HepG2 (cell line): ENCODE measurements at regions not wholly inside any gene's neighbourhood (a gene's known extent, or its start where the extent isn't known, plus 50 kb on each side); places are given as distances from the start of the nearest gene placed in this dataset.

Experiments used
- AGO2 ChIP-seq: fragments of 200-400 bp; formaldehyde crosslinking; optimal IDR thresholded peaks from 2 replicates; pipeline ENCODE3; 2017; ENCODE audit warnings: mild to moderate bottlenecking, low read depth, low read length, moderate library complexity
- NR3C1 ChIP-seq: sonication (generic); formaldehyde crosslinking; IDR thresholded peaks from 2 replicates; pipeline ENCODE4 v1.4.0; 2020; ENCODE audit warnings: missing genetic modification reagents
- POLR2A ChIP-seq, 2 experiments: IDR thresholded peaks; 2 replicates each; pipeline ENCODE4 v1.6.1; 2011; ENCODE audit warnings: low read depth in 2 of 2, low read length in 2 of 2, mild to moderate bottlenecking in 1 of 2, moderate library complexity in 1 of 2; ENCODE audit not compliant: insufficient read depth in 1 of 2
- TCF12 ChIP-seq, 2 experiments: fragments of 450-650 bp in 1 of 2; sonication (generic) in 1 of 2; formaldehyde crosslinking in 1 of 2; IDR thresholded peaks; 2 replicates each; pipeline versions ENCODE4 v1.6.1 to v1.8.0; 2017 to 2022; ENCODE audit warnings: antibody characterized with exemption in 1 of 2, mild to moderate bottlenecking in 1 of 2, missing genetic modification reagents in 1 of 2, moderate library complexity in 1 of 2
- ZNF24 ChIP-seq: fragments of 450-650 bp; IDR thresholded peaks from 2 replicates; pipeline ENCODE4 v1.6.1; 2017; ENCODE audit warnings: antibody characterized with exemption, mild to moderate bottlenecking
- TF ChIP-seq, protein P1 (sequence below): sonication (generic); formaldehyde crosslinking; conservative IDR thresholded peaks from 2 replicates; pipeline ENCODE4 v1.4.0; 2020; ENCODE audit warnings: missing genetic modification reagents
- TF ChIP-seq, protein P2 (sequence below): sonication (generic); formaldehyde crosslinking; IDR thresholded peaks from 2 replicates; pipeline ENCODE4 v1.5.0; 2020; ENCODE audit warnings: mild to moderate bottlenecking, missing genetic modification reagents, moderate library complexity
- TF ChIP-seq, protein P3 (sequence below): IDR thresholded peaks from 2 replicates; pipeline ENCODE4 v1.6.1; 2012; ENCODE audit warnings: inconsistent platforms
- TF ChIP-seq, protein P4 (sequence below): sonication (generic); formaldehyde crosslinking; IDR thresholded peaks from 2 replicates; pipeline ENCODE4 v1.4.0; 2020; ENCODE audit warnings: missing genetic modification reagents, borderline replicate concordance
- TF ChIP-seq, protein P5 (sequence below): sonication (generic); formaldehyde crosslinking; IDR thresholded peaks from 2 replicates; pipeline ENCODE4 v1.5.1; 2020; ENCODE audit warnings: missing genetic modification reagents, mild to moderate bottlenecking, borderline replicate concordance

DNA sequence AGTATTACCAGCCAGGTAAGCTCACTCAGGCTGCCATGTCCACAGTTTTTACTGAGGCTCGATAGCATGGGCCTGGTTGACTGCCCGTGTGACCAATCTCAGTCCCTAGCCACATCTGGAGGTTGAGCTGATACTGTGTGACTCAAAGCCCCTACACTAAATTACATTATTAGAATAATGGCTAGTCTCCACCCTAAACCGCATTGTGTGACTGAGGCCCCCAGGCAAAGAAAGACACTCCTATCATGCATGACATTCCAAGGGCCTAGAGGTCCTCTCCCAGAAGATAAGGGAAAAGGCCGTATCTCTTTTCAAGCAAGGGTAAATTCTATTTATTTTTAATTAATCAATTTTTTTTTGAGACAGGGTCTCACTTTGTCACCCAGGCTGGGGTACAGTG lies 505.3 kb downstream of the HAPSTR1 start:
- TF ChIP-seq, protein P1, sequence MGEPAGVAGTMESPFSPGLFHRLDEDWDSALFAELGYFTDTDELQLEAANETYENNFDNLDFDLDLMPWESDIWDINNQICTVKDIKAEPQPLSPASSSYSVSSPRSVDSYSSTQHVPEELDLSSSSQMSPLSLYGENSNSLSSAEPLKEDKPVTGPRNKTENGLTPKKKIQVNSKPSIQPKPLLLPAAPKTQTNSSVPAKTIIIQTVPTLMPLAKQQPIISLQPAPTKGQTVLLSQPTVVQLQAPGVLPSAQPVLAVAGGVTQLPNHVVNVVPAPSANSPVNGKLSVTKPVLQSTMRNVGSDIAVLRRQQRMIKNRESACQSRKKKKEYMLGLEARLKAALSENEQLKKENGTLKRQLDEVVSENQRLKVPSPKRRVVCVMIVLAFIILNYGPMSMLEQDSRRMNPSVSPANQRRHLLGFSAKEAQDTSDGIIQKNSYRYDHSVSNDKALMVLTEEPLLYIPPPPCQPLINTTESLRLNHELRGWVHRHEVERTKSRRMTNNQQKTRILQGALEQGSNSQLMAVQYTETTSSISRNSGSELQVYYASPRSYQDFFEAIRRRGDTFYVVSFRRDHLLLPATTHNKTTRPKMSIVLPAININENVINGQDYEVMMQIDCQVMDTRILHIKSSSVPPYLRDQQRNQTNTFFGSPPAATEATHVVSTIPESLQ (CRISPR knock-in tag) = no peak
- TF ChIP-seq TCF12 (IDR thresholded peaks at IDR 0.05) = no peak
- no peak for TF ChIP-seq TCF12 (CRISPR knock-in tag; IDR thresholded peaks at IDR 0.05)
- TF ChIP-seq NR3C1 = no peak
- TF ChIP-seq, protein P2, sequence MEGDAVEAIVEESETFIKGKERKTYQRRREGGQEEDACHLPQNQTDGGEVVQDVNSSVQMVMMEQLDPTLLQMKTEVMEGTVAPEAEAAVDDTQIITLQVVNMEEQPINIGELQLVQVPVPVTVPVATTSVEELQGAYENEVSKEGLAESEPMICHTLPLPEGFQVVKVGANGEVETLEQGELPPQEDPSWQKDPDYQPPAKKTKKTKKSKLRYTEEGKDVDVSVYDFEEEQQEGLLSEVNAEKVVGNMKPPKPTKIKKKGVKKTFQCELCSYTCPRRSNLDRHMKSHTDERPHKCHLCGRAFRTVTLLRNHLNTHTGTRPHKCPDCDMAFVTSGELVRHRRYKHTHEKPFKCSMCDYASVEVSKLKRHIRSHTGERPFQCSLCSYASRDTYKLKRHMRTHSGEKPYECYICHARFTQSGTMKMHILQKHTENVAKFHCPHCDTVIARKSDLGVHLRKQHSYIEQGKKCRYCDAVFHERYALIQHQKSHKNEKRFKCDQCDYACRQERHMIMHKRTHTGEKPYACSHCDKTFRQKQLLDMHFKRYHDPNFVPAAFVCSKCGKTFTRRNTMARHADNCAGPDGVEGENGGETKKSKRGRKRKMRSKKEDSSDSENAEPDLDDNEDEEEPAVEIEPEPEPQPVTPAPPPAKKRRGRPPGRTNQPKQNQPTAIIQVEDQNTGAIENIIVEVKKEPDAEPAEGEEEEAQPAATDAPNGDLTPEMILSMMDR (CRISPR knock-in tag) = no peak
- no peak for TF ChIP-seq ZNF24
- TF ChIP-seq, protein P3, sequence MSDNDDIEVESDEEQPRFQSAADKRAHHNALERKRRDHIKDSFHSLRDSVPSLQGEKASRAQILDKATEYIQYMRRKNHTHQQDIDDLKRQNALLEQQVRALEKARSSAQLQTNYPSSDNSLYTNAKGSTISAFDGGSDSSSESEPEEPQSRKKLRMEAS = no peak
- TF ChIP-seq, protein P4, sequence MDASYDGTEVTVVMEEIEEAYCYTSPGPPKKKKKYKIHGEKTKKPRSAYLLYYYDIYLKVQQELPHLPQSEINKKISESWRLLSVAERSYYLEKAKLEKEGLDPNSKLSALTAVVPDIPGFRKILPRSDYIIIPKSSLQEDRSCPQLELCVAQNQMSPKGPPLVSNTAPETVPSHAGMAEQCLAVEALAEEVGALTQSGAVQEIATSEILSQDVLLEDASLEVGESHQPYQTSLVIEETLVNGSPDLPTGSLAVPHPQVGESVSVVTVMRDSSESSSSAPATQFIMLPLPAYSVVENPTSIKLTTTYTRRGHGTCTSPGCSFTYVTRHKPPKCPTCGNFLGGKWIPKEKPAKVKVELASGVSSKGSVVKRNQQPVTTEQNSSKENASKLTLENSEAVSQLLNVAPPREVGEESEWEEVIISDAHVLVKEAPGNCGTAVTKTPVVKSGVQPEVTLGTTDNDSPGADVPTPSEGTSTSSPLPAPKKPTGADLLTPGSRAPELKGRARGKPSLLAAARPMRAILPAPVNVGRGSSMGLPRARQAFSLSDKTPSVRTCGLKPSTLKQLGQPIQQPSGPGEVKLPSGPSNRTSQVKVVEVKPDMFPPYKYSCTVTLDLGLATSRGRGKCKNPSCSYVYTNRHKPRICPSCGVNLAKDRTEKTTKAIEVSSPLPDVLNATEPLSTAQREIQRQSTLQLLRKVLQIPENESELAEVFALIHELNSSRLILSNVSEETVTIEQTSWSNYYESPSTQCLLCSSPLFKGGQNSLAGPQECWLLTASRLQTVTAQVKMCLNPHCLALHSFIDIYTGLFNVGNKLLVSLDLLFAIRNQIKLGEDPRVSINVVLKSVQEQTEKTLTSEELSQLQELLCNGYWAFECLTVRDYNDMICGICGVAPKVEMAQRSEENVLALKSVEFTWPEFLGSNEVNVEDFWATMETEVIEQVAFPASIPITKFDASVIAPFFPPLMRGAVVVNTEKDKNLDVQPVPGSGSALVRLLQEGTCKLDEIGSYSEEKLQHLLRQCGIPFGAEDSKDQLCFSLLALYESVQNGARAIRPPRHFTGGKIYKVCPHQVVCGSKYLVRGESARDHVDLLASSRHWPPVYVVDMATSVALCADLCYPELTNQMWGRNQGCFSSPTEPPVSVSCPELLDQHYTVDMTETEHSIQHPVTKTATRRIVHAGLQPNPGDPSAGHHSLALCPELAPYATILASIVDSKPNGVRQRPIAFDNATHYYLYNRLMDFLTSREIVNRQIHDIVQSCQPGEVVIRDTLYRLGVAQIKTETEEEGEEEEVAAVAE = no peak
- TF ChIP-seq POLR2A (IDR thresholded peaks at IDR 0.05; ENCODE audit: insufficient read depth in 1 of 2, low read depth in 2 of 2, low read length in 2 of 2) = no peak
- TF ChIP-seq AGO2 = no peak
- TF ChIP-seq, protein P5, sequence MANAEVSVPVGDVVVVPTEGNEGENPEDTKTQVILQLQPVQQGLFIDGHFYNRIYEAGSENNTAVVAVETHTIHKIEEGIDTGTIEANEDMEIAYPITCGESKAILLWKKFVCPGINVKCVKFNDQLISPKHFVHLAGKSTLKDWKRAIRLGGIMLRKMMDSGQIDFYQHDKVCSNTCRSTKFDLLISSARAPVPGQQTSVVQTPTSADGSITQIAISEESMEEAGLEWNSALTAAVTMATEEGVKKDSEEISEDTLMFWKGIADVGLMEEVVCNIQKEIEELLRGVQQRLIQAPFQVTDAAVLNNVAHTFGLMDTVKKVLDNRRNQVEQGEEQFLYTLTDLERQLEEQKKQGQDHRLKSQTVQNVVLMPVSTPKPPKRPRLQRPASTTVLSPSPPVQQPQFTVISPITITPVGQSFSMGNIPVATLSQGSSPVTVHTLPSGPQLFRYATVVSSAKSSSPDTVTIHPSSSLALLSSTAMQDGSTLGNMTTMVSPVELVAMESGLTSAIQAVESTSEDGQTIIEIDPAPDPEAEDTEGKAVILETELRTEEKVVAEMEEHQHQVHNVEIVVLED (CRISPR knock-in tag) = no peak
